Vagina (tissue), 2 donors: ENCODE measurements at regions not wholly inside any gene's neighbourhood (a gene's known extent, or its start where the extent isn't known, plus 50 kb on each side); places are given as distances from the start of the nearest gene placed in this dataset.

Source experiments
- DNase-seq, 2 donors: peaks; one replicate each; pipeline ENCODE4 v3.0.0-alpha.2; 2017; ENCODE audit errors: extremely low spot score in 2 of 2
- H3K27ac ChIP-seq: fragments of 200-600 bp; sonication (generic); one replicate; pipeline ENCODE4 v1.5.1; 2019
- H3K27me3 ChIP-seq: fragments of 200-600 bp; sonication (generic); one replicate; pipeline ENCODE4 v1.5.1; 2019
- H3K36me3 ChIP-seq, 2 donors: fragments of 200-600 bp; sonication (generic); one replicate each; pipeline ENCODE4 v1.5.1; 2017 to 2019
- H3K4me1 ChIP-seq: fragments of 200-600 bp; sonication (generic); one replicate; pipeline ENCODE4 v1.5.1; 2019
- H3K4me3 ChIP-seq, 2 donors: fragments of 200-600 bp; sonication (generic); 1 replicate in 1 of 2; 2 replicates in 1 of 2; pipeline ENCODE4 v1.5.1; 2016 to 2019
- H3K9me3 ChIP-seq: fragments of 200-600 bp; sonication (generic); one replicate; pipeline ENCODE4 v1.5.1; 2019
- POLR2A ChIP-seq, 2 donors: fragments of 450-650 bp; IDR thresholded peaks; one replicate each; pipeline ENCODE4 v1.6.1; 2017; ENCODE audit warnings: antibody characterized with exemption in 2 of 2, mild to moderate bottlenecking in 2 of 2, moderate library complexity in 2 of 2
- POLR2AphosphoS5 ChIP-seq, 2 donors: sonication (generic); formaldehyde crosslinking; IDR thresholded peaks; one replicate each; pipeline ENCODE4 v1.9.0; 2017; ENCODE audit warnings: antibody characterized with exemption in 2 of 2, mild to moderate bottlenecking in 2 of 2, low read depth in 1 of 2; ENCODE audit not compliant: insufficient read depth in 1 of 2
- intact Hi-C: fragments of 100-400 bp; cut with DNase I; formaldehyde crosslinking; loops from one replicate; pipeline ENCODE4 v1.15.1; 2023
- TF ChIP-seq, protein P1 (sequence below), 3 experiments: fragments of 450-650 bp in 2 of 3; fragments of 200-600 bp in 1 of 3; sonication (generic) in 1 of 3; IDR thresholded peaks; one replicate each; pipeline ENCODE4 v1.5.1; 2017 to 2019; ENCODE audit warnings: antibody characterized with exemption in 3 of 3, mild to moderate bottlenecking in 2 of 3, moderate library complexity in 2 of 3

DNA sequence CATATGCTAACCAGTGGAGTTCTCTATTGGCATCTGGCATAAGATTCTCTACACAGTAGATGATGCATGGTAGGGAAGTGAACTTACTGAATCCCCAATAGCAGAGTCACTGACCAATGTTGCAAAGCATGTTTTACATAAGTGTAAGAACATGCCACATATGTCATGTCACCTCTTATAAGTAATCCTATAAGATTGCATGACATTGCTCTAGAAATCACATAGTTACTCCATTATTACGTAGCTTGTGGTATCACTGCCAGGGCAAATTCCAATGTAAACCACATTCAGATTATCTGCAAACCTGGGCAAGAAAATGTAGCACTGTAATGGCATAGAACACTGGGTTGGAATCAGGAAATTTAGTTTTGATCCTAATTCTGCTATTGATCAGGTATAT lies 198.2 kb upstream of the UMPS start:
- no peaks in the 10 kb centered on the region for H3K9me3 ChIP-seq
- no peak overlapping the region for H3K4me3 ChIP-seq
- no peaks in the 10 kb centered on the region for H3K27me3 ChIP-seq
- intact Hi-C loops, result no loop called here
- TF ChIP-seq, protein P1, sequence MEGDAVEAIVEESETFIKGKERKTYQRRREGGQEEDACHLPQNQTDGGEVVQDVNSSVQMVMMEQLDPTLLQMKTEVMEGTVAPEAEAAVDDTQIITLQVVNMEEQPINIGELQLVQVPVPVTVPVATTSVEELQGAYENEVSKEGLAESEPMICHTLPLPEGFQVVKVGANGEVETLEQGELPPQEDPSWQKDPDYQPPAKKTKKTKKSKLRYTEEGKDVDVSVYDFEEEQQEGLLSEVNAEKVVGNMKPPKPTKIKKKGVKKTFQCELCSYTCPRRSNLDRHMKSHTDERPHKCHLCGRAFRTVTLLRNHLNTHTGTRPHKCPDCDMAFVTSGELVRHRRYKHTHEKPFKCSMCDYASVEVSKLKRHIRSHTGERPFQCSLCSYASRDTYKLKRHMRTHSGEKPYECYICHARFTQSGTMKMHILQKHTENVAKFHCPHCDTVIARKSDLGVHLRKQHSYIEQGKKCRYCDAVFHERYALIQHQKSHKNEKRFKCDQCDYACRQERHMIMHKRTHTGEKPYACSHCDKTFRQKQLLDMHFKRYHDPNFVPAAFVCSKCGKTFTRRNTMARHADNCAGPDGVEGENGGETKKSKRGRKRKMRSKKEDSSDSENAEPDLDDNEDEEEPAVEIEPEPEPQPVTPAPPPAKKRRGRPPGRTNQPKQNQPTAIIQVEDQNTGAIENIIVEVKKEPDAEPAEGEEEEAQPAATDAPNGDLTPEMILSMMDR (IDR thresholded peaks at IDR 0.05), result no peak
- TF ChIP-seq POLR2AphosphoS5 (IDR thresholded peaks at IDR 0.05; ENCODE audit: insufficient read depth in 1 of 2, low read depth in 1 of 2) (no peak), POLR2A (IDR thresholded peaks at IDR 0.05) (no peak)
- H3K27ac ChIP-seq, result no peak overlapping the region
- H3K4me1 ChIP-seq, result no peaks in the 10 kb centered on the region
- no peaks in the 10 kb centered on the region for H3K36me3 ChIP-seq
- no peak for DNase-seq

GRCh38 chr3:124535306-124535705 lies 194.9 kb upstream of the UMPS start:
- Histone ChIP-seq H3K27ac (no peak overlapping the region), H3K36me3 (no peaks in the 10 kb centered on the region), H3K4me3 (no peak overlapping the region), H3K4me1 (no peaks in the 10 kb centered on the region), H3K9me3 (no peaks in the 10 kb centered on the region), H3K27me3 (no peaks in the 10 kb centered on the region)
- TF ChIP-seq, protein P1 (IDR thresholded peaks at IDR 0.05), result no peak
- TF ChIP-seq POLR2A (IDR thresholded peaks at IDR 0.05) (no peak), POLR2AphosphoS5 (IDR thresholded peaks at IDR 0.05; ENCODE audit: insufficient read depth in 1 of 2, low read depth in 1 of 2) (no peak)
- intact Hi-C loops, result no loop called here
- no peak for DNase-seq

GRCh38 chr3:124540550-124541211 lies 189.6 kb upstream of the UMPS start:
- H3K4me3 ChIP-seq, result no peak overlapping the region
- H3K9me3 ChIP-seq, result no peaks in the 10 kb centered on the region
- no peaks in the 10 kb centered on the region for H3K4me1 ChIP-seq
- no peaks in the 10 kb centered on the region for H3K36me3 ChIP-seq
- H3K27ac ChIP-seq, result no peak overlapping the region
- H3K27me3 ChIP-seq, result no peaks in the 10 kb centered on the region
- intact Hi-C loops, result no loop called here
- no peak for DNase-seq
- no peak for TF ChIP-seq POLR2AphosphoS5 (IDR thresholded peaks at IDR 0.05; ENCODE audit: insufficient read depth in 1 of 2, low read depth in 1 of 2)

DNA sequence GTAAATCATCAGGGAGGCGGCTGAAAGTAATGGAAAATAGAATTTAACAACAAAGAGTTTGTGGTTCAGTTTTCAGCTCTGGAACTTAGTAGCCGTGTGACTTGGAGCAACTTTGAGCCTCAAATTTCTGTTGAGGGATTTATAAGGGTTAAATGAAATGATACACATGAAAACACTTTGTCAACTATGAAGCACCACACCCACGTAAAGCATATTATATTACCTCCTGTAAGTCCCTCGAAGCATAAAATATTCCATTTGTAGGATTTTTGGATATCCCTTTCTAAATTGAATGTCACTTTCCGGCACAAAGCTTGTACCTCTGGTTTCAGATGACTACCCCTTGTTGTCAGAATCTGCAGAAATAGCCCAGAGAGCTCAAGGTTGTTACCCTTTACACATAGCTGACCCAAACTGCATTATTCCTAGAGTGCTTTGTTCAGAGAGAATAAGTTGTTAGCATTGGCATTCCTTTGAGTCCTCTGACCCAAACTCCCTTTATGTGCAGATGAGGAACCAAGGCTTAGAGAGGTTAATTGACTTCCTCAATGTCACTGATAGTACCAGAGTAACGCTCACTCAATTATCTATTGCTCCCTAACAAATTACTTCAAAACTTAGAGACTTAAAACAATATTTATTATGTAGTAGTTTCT lies 187.9 kb upstream of the UMPS start:
- DNase-seq, result no peak
- Histone ChIP-seq H3K4me3 (no peak overlapping the region), H3K36me3 (no peaks in the 10 kb centered on the region), H3K4me1 (no peaks in the 10 kb centered on the region), H3K27ac (no peak overlapping the region), H3K27me3 (no peaks in the 10 kb centered on the region), H3K9me3 (no peaks in the 10 kb centered on the region)
- TF ChIP-seq POLR2AphosphoS5 (IDR thresholded peaks at IDR 0.05; ENCODE audit: insufficient read depth in 1 of 2, low read depth in 1 of 2), result no peak
- TF ChIP-seq, protein P1 (IDR thresholded peaks at IDR 0.05), result no peak
- TF ChIP-seq POLR2A (IDR thresholded peaks at IDR 0.05), result no peak
- intact Hi-C loops, result no loop called here

DNA sequence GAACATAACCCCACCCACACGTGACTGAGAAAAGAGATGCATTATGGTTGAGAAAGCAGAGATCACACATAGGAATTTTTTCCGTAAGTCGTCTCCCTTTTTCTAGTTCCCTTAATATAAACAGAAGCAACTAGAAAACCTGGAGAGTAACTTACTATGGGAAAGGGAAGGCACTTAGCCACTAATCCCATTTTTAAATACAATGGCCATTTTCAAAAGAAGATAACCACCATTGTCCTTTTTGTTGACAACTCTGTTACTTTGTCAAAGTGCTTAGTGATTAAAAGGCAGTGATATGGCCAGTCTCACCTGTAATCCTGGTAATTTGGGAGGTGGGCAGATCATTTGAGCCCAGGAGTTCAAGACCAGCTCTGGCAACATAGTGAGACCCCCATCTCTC lies 184.4 kb upstream of the UMPS start:
- TF ChIP-seq POLR2A (IDR thresholded peaks at IDR 0.05), result no peak
- TF ChIP-seq, protein P1 (IDR thresholded peaks at IDR 0.05), result no peak
- TF ChIP-seq POLR2AphosphoS5 (IDR thresholded peaks at IDR 0.05; ENCODE audit: insufficient read depth in 1 of 2, low read depth in 1 of 2), result no peak
- no peak overlapping the region for H3K27ac ChIP-seq
- H3K27me3 ChIP-seq, result no peaks in the 10 kb centered on the region
- H3K36me3 ChIP-seq, result no peaks in the 10 kb centered on the region
- H3K9me3 ChIP-seq, result no peaks in the 10 kb centered on the region
- intact Hi-C loops, result no loop called here
- H3K4me3 ChIP-seq, result no peak overlapping the region
- H3K4me1 ChIP-seq, result no peaks in the 10 kb centered on the region
- no peak for DNase-seq
